GM06990 (cell line): ENCODE measurements at regions not wholly inside any gene's neighbourhood (a gene's known extent, or its start where the extent isn't known, plus 50 kb on each side); places are given as distances from the start of the nearest gene placed in this dataset.

Experiments
- DNase-seq: peaks from one replicate; pipeline ENCODE4 v3.0.0-alpha.2; 2011; ENCODE audit not compliant: insufficient read length; ENCODE audit errors: extremely low read depth
- H3K27me3 ChIP-seq: replicated peaks from 2 replicates; pipeline ENCODE4 v1.6.0; 2011; ENCODE audit warnings: low read length; ENCODE audit not compliant: control insufficient read depth, insufficient read depth
- H3K36me3 ChIP-seq: 2 replicates; pipeline ENCODE4 v1.5.1; 2011; ENCODE audit warnings: low read length; ENCODE audit not compliant: control insufficient read depth, insufficient read depth
- H3K4me3 ChIP-seq: replicated peaks from 2 replicates; pipeline ENCODE4 v1.5.1; 2011; ENCODE audit warnings: low read depth, mild to moderate bottlenecking, control low read depth, low read length
- CTCF ChIP-seq: IDR thresholded peaks from 2 replicates; pipeline ENCODE4 v1.5.1; 2011; ENCODE audit warnings: low read length, control low read depth, mild to moderate bottlenecking, inconsistent platforms; ENCODE audit not compliant: insufficient read depth, poor library complexity, severe bottlenecking

- DNase-seq: no peak
- H3K36me3 ChIP-seq: no peaks in the 10 kb centered on the region
- no peak for TF ChIP-seq CTCF
- H3K27me3 ChIP-seq: no peaks in the 10 kb centered on the region; the same call in 1 of the 2 replicates
- no peak overlapping the region for H3K4me3 ChIP-seq
Measured at GRCh38 chr10:3678629-3679227, 106.3 kb downstream of the KLF6 start.

- Histone ChIP-seq H3K4me3 (no peak overlapping the region), H3K36me3 (no peaks in the 10 kb centered on the region), H3K27me3 (no peaks in the 10 kb centered on the region; the same call in 1 of the 2 replicates)
- no peak for TF ChIP-seq CTCF
- no peak for DNase-seq
Measured at GRCh38 chr10:3676564-3676963, 108.4 kb downstream of the KLF6 start.

- TF ChIP-seq CTCF: no peak
- DNase-seq: no peak
Measured at GRCh38 chr10:3672220-3672619, 112.8 kb downstream of the KLF6 start.

GRCh38 chr10:3671386-3671955 is 113.5 kb downstream of the KLF6 start:
- DNase-seq: no peak
- TF ChIP-seq CTCF: no peak
- Histone ChIP-seq H3K27me3 (peaks cover 2% of the 10 kb centered on the region), H3K36me3 (no peaks in the 10 kb centered on the region), H3K4me3 (no peak overlapping the region)

More at GRCh38 chr10:3672220-3672619, 112.8 kb downstream of the KLF6 start:
- Histone ChIP-seq H3K4me3 (no peak overlapping the region), H3K27me3 (peaks cover 2% of the 10 kb centered on the region), H3K36me3 (no peaks in the 10 kb centered on the region)

GRCh38 chr10:3668966-3669330 is 116.1 kb downstream of the KLF6 start:
- no peak for DNase-seq
- no peak for TF ChIP-seq CTCF
- Histone ChIP-seq H3K27me3 (peaks cover 2% of the 10 kb centered on the region), H3K4me3 (no peak overlapping the region), H3K36me3 (no peaks in the 10 kb centered on the region)
